GM12864 (cell line): ENCODE measurements at regions not wholly inside any gene's neighbourhood (a gene's known extent, or its start where the extent isn't known, plus 50 kb on each side); places are given as distances from the start of the nearest gene placed in this dataset.

Experiments
- DNase-seq: peaks from one replicate; pipeline ENCODE4 v3.0.0-alpha.2; 2011; ENCODE audit warnings: low read depth
- H3K4me3 ChIP-seq: 2 replicates; pipeline ENCODE4 v1.5.1; 2011; ENCODE audit warnings: mild to moderate bottlenecking, low read depth, low read length, control low read depth
- CTCF ChIP-seq: IDR thresholded peaks from 2 replicates; pipeline ENCODE4 v1.5.1; 2011; ENCODE audit warnings: low read depth, mild to moderate bottlenecking, moderate library complexity, low read length, control low read depth, inconsistent platforms; ENCODE audit errors: missing control alignments

DNA sequence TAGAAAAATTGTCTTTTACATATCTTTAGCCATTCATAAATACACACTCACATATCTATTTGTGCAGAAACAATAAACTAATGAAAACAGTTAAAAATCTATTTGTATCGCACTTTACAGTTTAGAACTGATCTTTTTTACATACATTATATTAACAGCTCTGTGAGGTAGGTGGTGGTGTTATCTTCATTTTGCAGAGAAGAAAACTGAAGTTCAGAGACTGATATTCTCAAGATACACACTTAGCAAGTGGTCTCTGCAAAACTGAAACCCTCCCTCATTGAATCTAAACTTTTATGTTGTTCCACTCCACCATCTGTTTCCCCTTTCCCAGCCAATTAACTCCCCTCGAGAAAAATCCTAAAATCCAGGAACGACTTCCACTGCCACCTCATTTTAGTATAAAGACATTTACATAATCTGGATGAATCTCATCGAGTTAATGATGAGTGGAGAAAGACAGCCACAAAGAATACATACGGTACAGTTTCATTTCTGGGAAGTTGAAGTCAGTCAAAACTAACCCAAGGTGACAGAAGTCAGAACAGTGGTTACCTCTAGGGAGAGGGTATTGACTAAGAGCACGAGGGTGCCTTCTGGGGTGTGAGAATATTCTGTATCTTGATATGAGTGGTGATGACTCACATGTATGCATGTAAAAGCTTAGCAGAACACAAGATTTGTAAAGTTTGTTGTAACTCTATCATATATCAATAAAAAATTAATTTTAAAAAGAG lies 524.2 kb upstream of the TCF4 start:
- no peak overlapping the region for H3K4me3 ChIP-seq
- peak; percentile 12 for DNase-seq
- no peak for TF ChIP-seq CTCF

GRCh38 chr18:56109757-56110156 lies 521.8 kb upstream of the TCF4 start:
- no peak for TF ChIP-seq CTCF
- H3K4me3 ChIP-seq = no peak overlapping the region
- no peak for DNase-seq

DNA sequence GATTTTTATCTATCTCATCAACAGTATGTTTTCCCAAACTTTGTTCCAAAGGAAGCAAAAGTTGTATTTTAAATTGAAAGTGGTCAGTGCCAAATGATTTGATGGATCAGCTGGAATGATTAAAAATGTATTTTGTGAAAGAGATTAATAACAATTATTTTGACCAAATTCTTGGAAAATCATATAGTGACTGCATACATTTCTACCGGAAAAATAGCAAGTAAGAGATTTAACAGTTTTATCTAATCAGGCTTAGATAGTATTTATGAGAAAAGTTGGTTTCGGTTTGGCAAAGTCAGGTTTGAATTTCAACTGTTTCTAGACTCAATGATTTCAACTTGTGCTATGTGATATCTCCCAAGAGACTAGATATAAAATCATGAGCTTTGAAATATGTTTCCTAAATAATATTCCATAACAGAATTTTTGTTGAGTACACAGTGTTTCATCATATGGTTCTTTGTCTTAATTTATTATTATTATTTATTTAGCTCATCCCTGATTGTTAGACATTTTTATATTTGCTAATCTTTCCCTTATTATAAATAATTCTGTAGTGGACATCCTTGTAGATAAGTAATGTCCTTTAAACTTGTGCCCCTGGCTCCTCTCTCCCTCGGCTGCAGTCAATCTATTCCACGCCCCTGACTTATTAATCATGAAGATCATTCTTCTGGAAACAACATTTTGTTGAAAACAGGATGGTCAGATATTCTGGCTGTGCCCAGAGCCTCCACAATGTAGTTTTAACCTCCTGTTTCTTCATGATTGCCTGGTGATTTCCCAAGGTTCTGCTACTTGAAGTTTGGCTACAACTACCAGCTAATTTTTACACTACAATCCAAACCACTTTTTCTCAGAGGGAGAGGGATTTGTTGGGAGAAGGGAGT lies 520.7 kb upstream of the TCF4 start:
- TF ChIP-seq CTCF = no peak
- no peak overlapping the region for H3K4me3 ChIP-seq
- no peak for DNase-seq

DNA sequence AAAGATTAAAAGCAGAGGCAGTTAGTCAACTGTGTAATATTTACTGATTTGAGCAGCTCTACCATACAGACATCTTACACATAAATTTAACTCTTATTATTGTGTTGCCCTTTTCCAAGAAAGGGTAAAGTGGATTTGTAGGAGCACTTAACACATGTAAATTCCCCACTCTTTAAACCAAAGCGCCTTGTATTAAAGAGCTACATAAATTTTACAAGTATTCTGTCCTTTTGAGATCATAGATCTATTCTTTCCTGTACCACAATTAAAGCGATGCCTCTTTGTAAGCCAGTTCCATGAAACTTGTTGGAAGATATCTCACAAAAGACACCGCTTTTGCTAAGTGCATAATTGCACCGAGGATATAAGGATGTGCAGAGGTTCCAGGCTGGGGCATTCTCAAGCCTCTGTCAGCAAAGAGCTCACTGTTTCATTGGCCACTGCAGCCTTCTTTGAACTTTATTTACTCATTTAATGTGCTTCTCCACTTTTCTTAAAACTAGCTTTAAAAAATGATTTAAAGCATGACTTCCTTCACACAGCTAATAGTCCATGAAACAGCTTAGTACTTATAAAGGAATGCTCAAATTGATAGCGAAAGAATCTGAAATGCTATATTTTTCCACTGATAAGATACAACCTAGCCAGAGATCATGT lies 520.0 kb upstream of the TCF4 start:
- TF ChIP-seq CTCF = no peak
- no peak for DNase-seq
- no peak overlapping the region for H3K4me3 ChIP-seq

GRCh38 chr18:56100090-56100722 lies 512.2 kb upstream of the TCF4 start:
- DNase-seq = no peak
- TF ChIP-seq CTCF = no peak
- H3K4me3 ChIP-seq = no peak overlapping the region

GRCh38 chr18:56097621-56098020 lies 509.6 kb upstream of the TCF4 start:
- H3K4me3 ChIP-seq = no peak overlapping the region
- TF ChIP-seq CTCF = no peak
- DNase-seq = no peak
